AG10803 (cell line): ENCODE measurements at regions not wholly inside any gene's neighbourhood (a gene's known extent, or its start where the extent isn't known, plus 50 kb on each side); places are given as distances from the start of the nearest gene placed in this dataset.
"Not testable (repeated sequence)": the region's sequence is repeated elsewhere in the genome, so short reads cannot be mapped to it uniquely, and the experiment has no call there.

ENCODE experiments used
- DNase-seq: peaks from one replicate; pipeline ENCODE4 v3.0.0; 2010; ENCODE audit warnings: low read depth
- H3K4me3 ChIP-seq: 2 replicates; pipeline ENCODE4 v1.5.1; 2011; ENCODE audit warnings: mild to moderate bottlenecking, low read length, control low read depth
- CTCF ChIP-seq: conservative IDR thresholded peaks from 2 replicates; pipeline ENCODE4 v1.5.1; 2011; ENCODE audit warnings: mild to moderate bottlenecking, low read length, control low read depth, inconsistent platforms

- DNase-seq: no peak
- no peak overlapping the region for H3K4me3 ChIP-seq
- no peak for TF ChIP-seq CTCF
These were observed 134.6 kb downstream of the TENT5C start for GRCh38 chr1:117740496-117740895.

- DNase-seq, H3K4me3 ChIP-seq: not testable (repeated sequence)
These were observed 140.7 kb downstream of the TENT5C start for GRCh38 chr1:117746565-117746964.

GRCh38 chr1:117747605-117748004, 141.8 kb downstream of the TENT5C start:
- H3K4me3 ChIP-seq: no peak overlapping the region
- no peak for DNase-seq
- TF ChIP-seq CTCF: no peak

- no peak for TF ChIP-seq CTCF
- no peak overlapping the region for H3K4me3 ChIP-seq
- no peak for DNase-seq
These were observed 145.5 kb downstream of the TENT5C start for GRCh38 chr1:117751321-117751720.

- no peak for TF ChIP-seq CTCF
- no peak overlapping the region for H3K4me3 ChIP-seq
These were observed 146.8 kb downstream of the TENT5C start for GRCh38 chr1:117752661-117753060.

GRCh38 chr1:117753232-117753631, 147.4 kb downstream of the TENT5C start:
- DNase-seq: no peak
- no peak for TF ChIP-seq CTCF
- no peak overlapping the region for H3K4me3 ChIP-seq

More at GRCh38 chr1:117752661-117753060, 146.8 kb downstream of the TENT5C start:
- no peak for DNase-seq

GRCh38 chr1:117753652-117754051, 147.8 kb downstream of the TENT5C start:
- peak; percentile 84 for DNase-seq
- no peak overlapping the region for H3K4me3 ChIP-seq
- no peak for TF ChIP-seq CTCF
